Activated T-cell treated with anti-CD3 and anti-CD28 coated beads, Interleukin-2, amount 50 U/mL, for 1 hour (primary cell): ENCODE measurements at regions not wholly inside any gene's neighbourhood (a gene's known extent, or its start where the extent isn't known, plus 50 kb on each side); places are given as distances from the start of the nearest gene placed in this dataset.

Experiments used
- DNase-seq: peaks from one replicate; pipeline ENCODE4 v3.0.0-alpha.2; 2020

DNA sequence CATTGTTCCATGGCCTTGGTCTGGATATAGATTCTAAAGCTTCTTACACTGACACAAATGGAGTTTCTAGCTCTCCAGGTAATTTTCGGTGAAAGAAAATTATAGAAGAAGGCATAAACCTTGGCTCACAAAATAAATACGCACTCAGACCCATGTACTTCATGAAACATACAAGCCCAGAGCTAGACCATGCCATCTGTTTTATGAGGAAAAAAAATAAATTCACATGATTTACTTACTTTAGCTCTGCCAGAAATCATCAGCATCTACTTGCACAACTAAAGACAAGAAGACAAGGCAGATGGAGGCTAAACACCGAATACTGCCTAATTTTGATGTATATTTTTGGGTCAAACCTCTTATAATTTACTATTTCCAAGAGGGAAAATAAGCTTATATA is 197.4 kb upstream of the KLF14 start:
- no peak for DNase-seq

DNA sequence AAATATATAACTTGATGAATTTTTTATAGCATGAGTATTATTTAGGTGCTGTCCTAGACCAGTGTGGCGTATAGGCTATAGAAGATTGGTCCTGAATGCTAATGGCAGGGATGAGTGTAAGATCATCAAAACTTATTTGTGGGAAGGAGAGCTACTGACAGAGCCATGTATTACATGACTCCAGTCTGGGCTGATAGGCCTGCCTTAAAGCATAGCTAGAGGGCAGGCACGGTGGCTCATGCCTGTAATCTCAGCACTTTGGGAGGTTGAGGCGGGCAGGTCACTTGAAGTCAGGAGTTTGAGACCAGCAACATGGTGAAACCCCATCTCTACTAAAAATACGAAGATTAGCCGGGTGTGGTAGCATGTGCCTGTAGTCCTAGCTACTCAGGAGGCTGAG is 198.1 kb upstream of the KLF14 start:
- DNase-seq: no peak

DNA sequence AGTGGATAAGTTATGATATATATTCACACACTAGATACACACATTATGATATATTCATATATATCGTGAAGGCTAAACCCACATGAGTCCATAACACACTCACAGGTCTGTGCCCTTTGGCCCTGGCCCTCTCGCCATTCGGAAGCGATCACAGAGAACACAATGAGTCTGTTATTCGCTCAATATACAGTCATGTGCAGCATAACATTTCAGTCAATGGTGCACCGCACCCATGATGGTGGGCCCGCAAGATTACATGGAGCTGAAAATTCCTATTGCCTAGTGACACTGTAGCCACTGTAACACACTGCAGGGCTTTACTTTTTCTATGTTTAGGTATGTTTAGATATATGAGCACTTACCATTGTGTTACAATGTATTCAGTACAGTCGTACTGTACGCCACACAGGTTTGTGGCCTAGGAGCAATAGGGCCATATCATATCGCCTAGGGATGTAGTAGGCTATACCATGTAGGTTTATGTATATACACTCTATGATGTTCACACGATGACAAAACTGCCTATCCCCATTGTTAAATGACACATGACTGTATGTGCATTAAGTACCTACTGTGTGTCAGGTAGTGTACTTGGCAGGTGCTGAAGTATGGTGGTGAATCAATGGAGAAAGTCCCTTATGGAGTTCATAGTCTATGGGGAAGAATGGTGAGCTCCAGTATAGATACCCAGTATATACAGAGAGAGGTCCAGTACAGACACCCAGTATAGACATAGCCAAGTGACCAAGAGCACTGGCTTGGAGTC is 198.8 kb upstream of the KLF14 start:
- DNase-seq: no peak

DNA sequence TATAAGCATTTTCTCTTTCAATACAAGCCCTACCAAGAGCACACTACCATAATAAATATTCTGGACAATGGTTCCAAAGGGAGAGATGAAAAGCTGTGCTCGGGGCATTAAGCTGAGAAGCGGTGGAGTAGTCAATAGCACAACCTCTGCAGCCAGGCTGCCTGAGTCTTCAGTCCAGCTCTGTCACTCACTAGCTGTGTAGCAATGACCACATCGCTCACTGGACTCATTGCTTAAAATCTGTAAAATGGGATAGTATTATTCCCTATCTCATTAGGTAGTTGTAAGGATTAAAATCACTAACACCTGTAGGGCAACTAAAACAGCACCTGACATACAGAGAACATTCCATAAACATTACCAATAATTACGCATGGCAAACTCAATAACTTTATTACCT is 199.9 kb upstream of the KLF14 start:
- no peak for DNase-seq

DNA sequence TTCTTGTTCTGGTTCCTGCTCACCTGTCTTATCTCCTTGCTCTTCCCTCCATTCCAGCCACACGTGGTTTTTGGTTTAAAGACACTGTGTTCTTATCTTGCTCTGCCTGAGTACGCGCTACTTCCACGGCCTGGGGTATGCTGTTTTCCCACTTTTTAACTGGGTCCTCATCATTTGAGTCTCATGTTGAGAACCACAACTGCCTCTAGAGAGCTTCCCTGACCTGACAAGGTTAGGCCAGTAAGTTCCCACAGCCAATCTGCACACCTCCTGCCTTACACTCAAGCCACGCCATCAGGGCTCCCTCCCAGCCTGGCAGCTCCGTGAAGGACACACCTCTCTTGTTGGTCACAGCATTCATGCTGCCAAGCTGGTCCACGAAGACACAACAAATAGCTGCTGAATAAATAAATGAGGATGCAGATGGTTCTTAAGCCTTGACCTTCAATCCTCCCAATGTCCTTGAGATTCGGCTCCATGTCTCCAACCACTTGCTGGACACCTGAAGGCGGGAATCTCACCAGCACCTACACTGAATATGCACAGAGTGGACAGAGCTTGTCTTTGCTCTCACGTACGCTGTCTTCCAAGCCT is 201.7 kb upstream of the KLF14 start:
- no peak for DNase-seq

DNA sequence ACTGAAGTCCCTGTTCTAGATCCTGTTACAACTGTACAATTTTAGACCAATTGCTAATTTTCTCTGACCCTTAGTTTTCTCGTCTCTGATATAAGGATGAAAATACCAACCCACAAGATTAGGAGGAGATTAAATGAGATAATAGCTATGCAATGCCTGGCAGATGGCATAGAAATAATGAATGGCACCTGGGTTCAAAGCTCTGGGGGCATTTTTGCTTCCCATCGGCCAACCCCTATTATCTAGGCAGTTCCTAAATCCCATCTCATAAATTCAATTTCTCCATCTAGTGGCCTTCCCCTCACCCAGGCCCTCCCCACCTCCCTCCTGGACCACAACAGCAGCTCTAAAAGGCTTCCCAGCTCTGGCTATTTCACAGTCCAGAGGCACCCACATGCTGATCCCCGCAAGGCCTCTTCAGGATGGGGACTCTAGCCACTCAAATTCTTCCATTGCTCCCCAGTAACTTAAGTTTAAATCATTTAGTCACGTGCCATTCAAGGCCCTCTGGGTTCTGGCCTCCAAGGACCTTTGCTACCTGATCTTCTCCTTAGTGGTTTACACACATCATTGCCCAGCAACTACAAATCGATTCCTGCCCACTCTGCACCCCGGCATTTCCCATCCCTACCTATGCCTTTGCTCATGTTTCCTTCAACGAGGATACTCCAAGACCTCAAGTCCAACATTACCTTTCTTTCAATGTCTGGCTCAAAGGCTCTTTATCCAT is 202.4 kb upstream of the KLF14 start:
- DNase-seq: no peak

DNA sequence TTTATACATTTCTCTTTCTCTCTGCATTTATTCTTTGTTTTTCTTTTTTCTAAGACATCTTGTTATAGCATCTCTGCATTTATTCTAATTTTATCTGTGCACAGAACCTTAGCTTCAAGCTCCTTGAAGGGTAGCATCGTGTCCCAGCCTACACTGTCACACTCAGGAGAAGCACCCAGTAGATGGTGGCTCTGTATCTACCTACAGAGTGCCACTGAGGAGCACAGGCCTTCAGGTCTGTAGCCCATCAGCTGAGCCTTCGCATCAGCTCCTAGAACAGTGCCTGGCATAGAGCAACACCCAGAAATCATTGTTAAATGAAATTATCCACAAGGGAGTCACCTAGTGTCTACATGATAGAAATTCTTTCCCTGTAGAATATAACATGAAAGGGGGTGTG is 203.0 kb upstream of the KLF14 start:
- DNase-seq: no peak

DNA sequence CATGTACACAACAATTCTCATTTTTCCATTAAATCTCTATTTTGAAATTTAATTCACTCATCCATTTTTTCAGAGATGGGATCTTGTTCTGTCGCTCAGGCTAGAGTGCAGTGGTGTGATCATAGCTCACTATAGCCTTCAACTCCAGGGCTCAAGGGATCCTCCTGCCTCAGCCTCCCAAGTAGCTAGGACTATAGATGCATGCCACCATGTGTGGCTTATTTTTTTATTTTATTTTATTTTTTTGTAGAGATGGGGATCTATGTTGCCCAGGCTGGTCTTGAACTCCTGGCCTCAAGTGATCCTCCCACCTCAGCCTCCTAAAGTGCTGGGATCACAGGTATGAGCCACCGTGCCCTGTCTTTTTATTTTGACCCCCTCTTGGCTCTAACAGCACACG is 203.8 kb upstream of the KLF14 start:
- no peak for DNase-seq

DNA sequence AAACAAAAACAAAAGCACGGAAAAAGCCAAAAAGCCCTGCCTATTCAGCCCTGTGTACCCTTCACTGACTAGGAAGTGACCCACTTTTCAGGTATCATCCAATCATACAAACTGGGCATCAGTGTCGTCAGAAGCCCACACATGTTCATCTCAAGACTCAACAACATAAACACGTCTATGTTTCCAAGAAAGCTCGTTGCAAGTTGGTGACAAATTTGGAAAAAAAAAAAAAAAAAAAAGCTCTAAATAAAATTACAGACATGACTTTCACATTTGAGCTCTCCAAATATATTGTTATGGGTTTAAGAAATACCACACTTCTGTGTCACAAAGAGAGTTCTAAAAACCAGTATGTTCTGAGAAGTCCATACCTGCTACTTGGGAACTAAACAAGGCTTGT is 204.7 kb upstream of the KLF14 start:
- DNase-seq: no peak

DNA sequence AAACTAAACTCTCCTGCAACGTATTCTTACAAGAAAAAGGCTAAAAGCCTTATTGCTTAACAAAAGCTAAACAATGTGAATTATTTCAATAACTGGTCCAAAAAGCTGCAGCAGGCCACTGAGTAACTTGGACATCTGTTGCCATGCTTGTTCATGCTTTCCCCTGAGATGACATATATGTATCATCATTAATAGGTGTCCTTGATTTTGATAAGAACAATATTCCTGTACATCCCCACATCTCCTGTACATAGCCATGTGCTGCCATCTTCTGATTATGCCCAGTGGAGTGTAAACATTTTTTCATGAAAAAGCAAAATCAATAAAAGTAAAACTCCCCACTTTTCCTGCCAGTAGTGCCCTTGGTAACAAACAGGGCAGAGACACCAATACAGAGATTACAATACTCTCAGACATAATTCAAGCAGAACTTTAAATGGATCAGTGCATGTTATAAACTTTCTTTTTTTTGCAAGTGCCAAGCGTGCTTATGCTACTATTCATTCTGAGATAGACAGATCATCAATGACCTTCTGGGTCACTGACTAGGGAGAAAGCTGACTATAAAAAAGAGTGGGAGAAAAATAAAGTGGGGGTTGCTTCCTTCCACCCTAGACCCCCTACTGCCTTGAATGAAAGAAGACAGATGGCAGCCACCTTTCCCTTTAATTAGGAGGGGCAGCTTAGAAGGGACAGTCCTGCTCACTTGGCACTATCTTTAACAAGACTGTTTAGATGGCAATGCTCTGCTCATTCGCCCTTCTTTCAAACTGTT is 205.5 kb upstream of the KLF14 start:
- no peak for DNase-seq

DNA sequence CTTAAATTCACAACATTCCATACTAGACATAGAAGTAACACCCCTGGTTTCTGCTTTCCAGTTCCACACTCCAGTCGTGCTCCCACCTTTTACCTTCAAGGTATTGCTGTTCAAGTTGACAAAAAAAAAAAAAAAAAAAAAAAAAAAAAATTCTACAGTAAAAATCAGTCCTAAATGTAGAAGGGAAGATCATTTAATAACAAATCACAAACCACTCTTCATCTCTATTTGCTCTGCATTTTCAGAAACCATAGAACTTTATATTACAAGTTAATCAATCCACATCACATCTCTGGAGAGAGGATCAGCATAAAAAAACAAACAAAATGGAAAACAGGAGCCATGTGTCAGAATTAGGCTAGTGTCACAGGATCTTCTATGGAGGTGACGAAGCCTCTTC is 206.3 kb upstream of the KLF14 start:
- no peak for DNase-seq

DNA sequence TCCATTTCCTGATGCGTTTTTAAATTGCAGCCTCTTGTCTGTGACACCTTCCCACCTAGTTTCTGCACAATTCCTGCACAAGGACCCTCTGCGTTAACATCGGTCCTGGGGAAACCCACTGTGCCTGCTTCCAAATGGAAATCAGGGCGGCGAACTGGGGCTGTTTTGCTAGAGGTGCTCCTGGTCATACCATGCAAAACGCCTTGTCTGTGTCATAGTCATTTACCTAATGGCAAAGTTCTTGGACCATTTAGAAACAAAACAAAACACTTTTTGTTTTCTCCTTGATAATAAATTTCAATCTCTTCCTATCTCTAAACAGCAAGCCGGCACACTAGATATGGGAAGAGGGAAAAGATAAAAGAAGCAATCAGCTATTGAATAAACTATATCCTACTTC is 206.9 kb upstream of the KLF14 start:
- no peak for DNase-seq

DNA sequence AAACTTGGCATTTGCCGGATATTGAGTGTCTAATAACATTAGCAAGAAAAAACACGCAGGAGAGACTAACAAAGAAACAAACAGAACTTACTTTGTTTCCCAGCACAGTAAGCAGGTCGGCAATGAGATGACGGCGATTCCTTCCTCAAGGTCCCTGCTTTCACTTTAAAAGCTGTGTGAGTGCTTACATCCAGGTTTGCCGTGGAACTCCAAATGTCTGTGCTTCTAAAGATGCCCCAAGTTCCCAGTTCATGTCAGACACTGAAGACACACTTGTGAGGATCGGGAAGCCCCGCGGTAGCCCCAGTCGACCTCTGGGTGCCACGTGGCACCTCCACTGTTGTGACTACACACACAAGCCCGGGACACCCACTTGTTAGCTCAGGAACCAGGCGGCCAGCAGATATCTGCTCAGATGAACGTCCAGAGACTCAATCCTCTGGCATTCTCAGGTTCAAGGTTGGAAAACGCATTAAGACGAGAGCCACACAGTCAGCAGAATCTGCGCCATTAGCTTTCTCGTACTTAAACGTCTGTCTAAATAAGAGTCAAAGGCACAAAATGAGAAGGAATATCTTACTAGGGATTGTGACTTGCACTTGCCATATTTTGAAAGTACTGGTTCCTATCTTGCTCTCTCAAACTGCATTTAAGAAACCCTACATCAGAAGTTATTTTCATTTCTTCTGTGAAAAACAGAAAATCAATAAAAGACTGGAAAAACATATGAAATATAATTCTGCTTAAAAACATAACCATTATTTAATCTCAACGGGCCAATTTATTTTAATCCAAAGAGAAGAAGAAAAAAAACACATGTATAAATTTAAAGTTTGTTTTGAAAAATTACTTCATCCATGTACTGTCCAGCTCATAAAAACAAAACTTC is 207.6 kb upstream of the KLF14 start:
- no peak for DNase-seq

DNA sequence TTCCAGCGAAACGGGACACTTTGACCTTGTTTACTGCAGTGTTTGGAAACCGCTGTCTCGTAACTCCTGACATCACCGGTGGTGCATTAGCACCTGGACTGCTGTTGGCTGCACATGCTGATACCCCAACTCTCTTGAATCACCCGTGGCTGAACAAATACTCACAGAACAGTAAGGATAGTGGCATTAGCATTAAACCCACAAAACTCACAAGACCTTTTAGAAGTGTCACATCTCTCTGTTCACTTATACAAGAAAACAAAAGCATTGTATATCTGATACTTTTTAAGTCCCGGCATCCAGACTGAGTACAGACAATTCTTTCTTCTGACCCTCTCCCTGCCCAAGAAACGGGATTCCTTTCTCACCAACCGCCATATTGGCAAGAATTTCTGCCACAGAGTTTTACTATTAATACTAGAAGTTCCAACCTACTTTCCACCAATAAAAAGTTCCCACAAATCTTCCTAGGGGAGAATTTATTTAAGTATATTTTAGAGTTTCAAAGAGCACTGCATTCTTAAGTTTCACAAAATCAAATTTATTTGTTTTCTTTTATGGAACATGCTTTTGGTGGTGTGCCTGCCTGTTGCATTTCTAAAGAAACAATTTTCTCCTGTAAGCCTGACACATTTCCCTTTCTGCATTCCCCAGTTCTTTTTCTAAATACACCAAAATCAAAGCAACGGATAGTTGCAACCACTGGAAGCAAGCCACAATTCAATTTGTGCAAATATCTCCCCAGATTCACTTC is 208.4 kb upstream of the KLF14 start:
- no peak for DNase-seq

DNA sequence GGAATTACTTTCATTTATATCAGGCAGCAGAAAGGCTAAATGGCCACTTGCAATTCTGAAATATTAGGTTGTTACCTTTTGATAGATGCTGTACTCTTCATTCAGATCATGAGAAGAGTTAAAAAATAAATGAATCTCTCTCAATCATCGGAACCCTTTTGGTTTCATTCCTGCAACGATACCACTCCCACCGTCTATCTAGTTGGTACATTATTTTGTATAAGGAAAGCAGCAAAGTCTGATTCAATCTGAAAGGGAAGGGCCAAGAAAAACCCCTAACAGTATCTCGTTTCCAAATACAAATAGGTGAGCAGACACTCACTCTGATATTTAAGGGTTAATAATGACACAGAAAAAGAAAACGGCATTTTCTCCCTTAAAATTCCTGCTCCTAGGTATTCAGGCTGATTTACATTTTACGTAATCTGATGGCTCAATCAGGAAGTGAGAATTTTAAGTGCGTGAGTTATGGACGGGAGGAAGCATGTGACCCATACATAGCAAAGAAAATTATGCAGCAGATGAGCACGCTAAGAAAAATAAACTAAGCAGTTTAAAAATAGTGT is 209.4 kb upstream of the KLF14 start:
- DNase-seq: no peak

DNA sequence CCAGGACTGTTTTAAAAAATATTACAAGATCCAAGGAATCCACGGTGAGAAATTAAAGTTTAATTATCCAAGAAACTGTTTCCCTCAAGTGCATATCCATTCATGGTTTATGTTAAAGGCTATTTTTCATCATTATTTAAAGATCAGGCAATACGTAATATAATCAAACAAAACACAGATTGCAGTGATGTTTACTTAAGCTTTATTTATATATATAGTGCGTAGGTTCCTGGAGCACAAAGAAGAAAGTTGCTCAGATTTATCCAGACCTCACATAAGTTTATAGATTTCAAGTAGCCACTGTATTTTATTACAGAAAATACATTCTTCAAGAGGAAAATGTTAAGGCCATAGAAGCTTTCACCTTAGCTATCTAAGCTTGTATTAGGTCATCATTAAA is 210.0 kb upstream of the KLF14 start:
- DNase-seq: no peak

DNA sequence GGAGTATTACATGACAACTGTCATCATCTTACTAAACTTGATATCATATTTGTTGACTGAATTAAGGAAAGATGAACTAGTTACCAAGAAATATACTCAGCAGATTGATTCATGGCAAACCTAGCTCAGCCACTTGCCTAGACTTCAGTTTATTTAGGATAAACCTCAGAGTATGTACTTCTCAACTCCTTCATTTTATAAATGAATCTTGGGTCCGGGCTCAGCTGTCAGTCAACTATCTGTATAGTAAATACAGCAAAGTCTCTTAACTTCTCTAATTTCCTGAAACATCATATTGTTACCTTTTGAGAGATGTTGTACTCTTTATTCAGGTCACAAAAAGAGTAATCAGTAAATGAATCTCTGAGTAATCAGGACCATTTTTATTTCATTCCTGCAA is 211.0 kb upstream of the KLF14 start:
- no peak for DNase-seq

DNA sequence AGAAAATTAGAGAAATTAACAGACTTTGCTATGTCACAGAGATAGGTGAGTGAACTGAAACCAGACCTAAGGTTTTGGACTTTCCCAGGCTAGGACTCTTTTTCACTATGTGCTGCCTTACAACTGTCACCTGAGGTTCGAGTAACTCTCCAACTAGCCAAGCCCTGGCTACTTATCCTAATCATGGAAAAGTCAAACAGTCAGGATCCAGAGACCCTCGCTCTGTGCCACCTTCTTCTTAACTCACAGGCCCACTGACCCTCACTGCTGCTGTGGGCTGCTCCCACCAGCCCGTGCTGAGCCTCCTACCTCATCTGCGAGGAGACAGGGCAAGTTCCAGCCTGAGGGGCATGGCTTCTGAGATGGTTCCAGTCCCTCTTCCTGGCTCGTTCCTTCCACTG is 211.4 kb upstream of the KLF14 start:
- no peak for DNase-seq

DNA sequence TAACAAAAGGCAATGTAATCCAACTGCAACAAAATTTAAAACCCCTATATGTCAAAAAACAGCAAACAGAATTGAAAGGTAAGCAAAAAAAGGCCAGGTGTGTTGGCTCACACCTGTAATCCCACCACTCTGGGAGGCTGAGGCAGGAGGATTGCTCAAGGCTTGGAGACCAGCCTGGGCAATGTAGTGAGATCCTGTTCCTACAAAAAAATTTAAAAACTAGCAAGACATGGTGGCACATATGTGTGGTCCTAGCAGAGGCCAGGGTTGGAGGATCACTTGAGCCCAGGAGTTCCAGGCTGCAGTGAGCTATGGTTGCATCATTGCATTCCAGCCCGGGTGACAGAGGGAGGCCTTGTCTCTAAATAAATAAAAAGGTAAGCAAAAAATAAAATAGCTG is 212.1 kb upstream of the KLF14 start:
- no peak for DNase-seq

DNA sequence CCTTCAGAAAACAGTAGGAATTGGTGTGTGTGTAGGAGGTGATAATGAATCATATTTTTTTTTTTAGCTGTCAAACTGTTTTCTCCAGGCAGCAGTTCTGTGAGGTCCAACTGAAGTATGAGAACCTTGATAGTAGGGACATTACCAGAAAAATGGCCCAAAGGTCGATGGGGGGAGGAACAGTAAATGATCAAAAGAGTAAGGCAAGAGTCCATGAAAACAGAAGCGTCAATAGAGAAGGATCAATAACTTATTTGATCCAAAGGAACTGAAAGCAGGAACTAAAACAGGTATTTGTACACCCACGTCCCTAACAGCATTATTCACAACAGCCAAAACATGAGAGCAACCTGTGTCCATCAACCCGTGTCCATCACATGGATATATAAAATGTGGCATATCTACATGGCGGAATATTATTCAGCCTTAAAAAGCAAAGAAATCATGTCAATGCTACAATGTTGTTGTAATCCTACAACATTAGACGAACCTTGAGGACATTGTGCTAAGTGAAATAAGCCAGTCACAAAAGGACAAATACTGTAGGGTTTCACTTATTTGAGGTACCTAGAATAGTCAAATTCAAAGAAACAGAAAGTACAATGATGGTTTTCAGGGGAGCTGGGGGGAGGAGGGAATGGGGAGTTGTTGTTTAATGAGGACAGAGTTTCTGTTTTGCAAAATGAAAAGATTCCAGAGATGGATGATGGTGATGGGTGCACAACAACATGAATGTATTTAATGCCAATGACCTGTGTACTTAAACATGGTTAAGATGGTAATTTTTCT is 214.0 kb upstream of the KLF14 start:
- DNase-seq: no peak

DNA sequence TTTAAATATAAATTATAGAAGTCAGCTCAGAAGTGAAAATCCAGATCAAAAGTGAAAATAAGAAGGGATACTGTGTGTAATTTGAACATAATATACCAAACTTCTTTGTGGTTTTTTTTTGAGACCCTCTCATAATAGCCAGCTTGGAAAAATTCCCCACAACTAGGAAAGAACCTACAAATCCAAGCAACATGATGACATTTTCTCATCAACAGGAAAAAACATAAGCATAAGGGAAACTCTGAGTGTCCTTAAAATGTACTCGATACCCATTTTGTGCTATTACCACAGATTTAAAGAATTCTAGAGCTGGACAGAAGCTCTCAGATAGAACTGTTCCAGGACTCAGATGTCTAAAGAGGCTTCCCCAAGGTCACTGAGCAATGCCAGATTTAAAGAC is 214.8 kb upstream of the KLF14 start:
- no peak for DNase-seq
